HCEC 1CT (cell line): ENCODE measurements at regions not wholly inside any gene's neighbourhood (a gene's known extent, or its start where the extent isn't known, plus 50 kb on each side); places are given as distances from the start of the nearest gene placed in this dataset.

Source experiments
- DNase-seq: peaks from one replicate; pipeline ENCODE4 v3.0.0-alpha.2; 2017

DNA sequence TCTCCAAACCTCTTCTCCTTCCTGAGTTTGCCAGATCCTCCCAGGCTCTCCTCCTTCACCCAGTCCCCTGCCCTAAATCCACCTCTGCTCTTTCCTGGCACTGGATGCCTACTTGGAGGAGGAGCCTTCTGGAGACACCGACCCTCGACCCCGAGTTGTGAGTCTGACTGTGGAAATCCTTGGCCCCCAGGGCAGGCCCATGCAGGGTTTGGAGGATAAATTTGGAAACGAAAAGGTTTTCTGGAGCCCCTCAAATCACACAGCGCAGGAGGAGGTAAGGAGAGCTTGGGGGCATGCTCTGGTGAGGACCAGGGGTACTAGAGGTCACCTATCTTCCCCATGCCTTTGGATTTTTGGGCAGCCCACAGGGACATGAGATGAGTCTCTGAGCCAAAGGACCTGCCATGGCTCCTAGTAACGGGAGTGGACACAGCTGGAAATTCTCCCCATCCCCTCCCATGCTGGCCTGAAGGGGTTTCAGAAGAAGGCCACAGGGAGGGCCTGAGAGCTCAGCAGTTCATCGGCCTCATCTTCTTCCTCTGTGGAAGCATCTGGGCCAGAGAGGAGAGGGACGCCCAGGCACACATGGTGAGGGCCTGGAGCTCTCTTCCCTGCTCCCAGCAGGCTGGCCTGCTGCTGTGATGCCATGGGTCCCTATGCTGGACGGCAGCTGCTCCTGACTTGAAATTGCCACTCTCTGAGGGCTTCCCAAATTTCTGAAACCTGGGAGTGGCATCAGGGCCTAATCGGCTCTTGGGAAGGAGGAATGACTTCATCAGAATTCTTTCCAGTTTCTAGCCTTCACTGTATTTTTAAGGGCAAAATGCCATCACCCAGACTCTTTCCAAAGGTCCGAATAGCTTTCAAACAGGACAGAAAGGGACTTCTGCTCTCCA lies 68.6 kb upstream of the ITGA11 start:
- no peak for DNase-seq

DNA sequence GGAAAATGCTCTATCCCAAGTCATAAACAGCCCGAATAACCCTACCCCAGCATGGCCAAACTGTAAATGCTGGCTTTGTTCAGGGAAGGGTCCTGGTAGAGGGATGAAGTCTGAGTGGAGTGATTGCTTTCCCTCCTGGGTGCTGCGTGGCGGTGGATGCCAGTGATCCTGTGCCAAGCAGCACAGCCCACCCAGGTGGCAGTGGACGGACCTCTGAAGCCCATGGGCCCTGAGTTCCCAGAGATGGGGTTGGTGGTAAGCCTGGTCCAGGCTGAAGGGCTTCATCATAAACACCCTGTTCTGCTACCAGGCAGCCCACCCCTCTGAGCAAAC lies 69.3 kb upstream of the ITGA11 start:
- DNase-seq = no peak

DNA sequence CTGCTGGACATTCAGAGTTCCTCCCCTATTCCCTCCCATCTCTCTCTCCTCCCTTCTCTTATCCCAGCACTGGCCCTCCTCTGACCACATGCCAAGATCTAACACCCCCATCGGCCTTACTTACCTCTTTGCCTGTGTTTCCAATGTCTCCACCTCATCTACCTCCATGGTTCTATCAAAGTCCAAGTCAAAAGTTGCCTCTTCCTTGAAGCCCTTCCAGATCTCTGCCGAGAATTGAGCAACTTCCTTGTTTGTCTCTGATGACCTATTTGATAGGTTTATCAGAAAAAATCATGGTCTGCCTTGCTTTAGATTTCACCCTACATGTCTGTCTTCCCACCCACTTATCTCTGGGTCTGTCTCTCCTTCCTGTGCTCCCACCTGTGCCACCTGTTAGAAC lies 69.7 kb upstream of the ITGA11 start:
- no peak for DNase-seq

DNA sequence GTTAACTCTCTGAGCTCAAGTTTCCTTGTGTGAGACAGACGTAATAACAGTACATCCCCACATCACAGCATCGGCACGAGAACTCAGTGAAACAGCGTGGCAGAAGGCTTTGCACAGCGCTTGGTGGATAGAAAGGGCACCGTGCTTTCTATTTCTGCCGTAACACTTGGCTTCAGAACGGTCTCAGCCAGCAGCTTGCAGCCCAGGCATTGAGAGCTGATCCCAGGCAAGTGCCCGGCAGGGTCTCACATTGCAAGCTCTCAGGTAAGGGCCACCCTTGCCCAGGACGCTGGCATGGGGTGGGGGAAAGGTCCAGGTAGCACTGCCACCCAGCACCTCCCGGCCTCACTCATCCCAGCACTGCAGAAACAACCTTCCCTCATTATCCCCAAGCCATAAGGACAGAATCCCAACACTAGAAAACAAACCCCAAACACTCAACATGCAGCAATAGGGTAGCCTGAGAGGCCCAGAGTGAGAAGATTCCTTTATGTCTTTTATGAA lies 70.5 kb upstream of the ITGA11 start:
- DNase-seq = no peak

DNA sequence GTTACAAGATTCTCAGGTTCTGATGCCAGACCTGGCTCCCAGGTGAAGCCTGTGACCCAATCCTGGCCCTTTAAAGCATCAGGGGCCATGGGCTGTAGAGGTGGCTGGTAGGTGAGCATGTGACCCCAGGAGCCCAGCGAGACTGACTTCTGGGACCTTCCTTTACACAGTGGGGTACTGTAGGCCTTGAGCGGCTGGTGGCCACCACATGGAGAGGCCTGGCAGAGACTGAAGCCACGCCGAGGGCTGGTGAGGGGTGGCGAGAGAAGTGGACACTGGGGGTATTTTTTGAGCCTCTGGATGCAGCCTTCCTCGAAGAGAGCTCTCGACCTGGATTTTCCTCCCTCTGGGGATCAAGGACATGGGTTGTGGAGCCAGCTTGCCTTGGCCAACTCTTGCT lies 71.2 kb upstream of the ITGA11 start:
- no peak for DNase-seq

DNA sequence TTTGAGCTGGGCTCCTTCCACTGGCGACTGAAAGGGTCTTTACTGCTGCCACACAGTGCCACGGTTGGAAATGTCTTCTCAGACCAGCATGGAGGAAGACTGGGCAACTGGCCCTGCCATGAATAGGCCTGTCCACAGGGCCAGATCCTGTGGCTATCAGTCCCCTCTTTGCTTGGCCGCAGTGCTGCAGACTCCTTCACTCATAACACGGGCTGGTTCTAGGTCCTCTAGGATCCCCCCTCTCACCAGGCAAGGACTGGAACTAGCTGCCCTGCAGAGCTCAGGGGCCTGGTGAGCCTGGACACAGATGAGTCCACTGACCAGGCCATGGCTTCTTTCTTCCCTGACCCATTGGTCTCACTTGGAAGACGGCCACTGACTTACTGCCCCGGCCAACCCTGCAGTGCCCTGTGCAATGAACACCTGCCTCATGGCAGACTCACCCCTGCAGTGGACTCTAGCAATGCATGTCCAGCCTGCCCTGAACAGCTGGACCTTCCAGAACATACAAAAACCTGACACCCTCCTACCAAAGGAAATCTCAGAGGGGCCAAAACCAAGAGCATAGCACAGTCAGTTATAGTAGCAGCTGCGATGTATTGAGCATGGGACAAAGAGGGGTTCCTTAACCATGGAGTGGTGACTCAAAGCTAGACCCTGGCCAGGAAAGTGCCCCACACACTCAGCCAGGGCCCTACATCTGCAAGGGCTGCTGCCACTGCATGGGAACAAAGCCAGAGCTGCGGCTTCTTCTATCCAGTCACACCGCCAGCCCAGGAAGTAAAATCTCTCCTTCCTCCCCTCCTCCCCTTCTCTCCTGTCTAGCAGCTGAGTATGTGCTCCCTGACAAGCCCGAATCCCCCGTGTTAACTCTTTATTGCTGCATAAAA lies 72.1 kb upstream of the ITGA11 start:
- no peak for DNase-seq

DNA sequence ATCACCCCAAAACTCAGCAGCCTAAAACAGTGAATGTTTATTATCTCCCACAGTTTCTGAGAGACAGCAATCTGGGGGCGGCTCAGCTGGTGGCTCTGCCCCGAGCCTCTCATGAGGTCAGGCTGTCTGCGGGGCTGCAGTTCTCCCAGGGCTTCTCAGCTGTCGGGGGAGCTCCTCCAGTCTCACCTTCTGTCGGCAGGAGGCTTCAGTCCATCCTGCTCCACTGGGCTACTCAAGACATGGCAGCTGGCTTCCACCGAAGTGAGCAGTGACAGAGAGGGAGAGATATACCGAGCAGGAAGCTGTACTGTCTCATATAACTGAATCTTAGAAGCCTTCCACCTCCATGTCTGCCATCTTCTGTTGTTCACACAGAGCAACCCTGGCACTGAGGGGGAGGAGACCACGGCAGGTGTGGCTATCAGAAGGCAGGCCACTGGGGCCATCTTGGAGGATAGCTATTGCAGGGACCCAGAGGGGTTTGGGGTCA lies 72.8 kb upstream of the ITGA11 start:
- no peak for DNase-seq

DNA sequence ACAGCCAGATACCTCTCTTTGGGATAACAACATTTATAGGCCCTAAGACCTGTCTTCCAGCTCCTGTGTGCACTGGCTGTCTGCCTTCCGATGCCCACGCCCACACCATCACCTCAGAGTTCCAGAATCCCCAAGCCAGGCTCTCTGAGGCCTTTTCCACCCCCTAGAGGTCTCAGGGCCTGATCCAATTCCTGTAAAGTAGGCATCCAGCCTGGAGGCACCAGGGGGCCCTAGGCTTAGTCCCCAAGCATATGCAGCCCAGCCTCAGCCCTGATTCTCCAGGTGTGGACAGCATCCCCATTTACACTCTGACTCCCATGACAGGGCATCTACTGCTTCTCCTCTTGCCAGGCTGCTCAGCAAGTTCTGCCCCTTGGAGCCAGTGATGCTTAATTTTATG lies 72.7 kb upstream of the CORO2B start:
- DNase-seq = no peak

DNA sequence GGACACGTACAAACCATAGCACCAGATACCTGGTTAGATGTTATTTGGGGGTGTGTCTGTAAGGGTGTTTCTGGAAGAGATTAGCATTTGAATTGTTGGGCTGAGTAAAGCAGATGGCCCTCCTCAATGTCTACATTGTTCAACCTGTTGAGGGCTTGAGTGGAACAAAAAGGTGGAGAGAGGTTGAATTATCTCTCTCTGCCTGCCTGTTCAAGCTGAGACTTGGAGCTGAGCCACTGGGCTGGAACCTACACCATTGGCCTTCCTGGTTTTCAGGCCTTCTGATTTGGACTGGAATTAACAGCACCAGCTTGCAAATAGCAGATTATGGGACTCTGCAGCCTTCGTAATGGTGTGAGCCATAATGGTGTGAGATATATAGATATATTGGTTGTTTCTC lies 71.3 kb upstream of the CORO2B start:
- no peak for DNase-seq

DNA sequence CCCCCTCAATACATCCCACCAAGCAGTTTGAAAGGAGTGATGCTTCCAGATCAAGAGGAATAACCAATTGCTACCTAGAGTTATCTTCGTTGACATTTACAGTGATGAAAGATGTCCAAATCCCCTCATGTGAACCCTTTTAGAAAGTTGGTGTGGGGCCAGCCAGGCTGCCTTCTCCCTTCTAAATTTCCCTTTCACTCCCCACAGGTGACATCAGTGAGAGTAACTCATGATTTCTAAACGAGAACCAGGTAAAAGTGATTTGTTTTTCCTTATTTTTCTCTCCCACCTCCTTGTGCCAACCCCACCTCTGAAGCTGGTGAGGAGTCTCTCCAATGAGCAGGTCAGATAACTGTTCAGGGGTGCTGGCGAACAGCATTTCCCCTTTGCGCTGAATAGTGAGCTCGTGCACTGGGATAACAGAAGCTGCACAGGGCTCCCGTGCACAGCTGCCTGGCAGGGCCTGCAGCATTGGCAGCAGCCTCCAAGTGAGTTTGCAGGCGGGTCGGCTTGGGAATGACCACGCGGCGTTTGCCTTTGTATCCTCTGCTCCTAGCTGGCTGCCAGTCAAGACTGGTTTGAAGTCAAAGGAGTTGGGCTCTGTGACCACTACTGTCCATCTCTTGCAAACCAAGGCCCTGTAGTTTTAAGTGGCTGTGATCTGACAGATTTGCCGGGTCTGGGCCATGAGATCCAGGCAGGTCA lies 70.2 kb upstream of the CORO2B start:
- DNase-seq = no peak

DNA sequence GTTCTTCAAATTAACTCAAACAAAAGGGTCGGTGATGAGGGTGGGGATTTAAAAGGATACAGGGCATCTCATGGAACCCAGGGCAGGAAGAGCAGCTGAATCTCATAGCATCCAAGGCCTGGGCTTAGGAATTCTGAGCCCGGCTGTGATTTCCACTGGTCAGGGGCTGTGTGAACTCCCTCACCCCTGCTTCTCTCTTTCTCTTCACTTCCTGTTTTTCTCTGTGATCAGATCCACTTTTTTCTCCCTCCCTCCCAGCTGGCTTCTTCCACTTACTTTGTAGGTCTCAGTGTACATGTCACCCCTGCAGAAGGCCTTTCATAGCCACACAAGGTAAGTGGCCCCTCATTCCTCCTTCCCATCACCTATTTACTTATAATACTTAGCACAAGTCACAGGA lies 68.2 kb upstream of the CORO2B start:
- no peak for DNase-seq

DNA sequence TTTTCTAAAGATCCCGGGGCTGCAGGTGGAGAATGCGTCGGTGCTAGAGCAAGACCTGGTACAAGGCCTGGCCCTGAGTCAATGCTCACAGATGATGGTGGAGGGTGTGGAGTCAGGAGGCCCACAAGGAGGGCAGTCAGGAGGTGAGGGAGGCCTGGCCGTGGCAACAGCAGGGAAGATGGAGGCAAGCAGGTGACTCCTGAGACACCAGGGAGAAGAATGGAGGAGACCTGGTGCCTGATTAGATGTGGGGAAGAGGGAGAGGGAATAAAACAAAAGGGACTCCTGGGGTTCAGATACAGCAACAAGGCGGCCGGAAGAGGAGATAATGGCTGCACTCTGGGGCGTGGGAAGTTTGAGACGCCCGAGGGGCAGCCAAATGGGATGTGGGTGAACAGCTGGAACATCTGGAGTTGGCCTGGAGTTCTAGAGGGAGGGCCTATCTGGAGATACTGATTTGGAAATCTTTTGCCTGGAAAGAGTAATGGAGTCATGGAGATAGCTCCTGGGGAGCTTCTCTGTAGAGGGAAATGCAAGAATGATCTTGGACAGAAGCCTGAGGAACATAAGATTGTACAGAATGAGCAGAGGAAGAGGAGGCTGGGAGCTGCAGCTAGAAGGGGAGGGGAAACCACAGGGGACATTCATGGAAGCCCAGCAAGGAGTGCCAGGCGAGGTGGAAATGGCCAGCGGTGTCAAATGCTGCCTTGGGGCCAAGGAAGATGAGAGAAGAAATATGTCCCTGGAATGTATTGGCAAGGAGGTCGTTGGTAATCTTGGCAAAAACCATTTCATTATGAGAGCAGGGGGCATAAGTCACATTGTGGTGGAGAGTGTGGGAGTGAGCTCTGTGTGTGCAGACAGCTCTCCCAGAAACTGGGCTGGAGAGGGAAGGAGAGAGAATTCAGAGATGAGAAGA lies 67.5 kb upstream of the CORO2B start:
- no peak for DNase-seq

DNA sequence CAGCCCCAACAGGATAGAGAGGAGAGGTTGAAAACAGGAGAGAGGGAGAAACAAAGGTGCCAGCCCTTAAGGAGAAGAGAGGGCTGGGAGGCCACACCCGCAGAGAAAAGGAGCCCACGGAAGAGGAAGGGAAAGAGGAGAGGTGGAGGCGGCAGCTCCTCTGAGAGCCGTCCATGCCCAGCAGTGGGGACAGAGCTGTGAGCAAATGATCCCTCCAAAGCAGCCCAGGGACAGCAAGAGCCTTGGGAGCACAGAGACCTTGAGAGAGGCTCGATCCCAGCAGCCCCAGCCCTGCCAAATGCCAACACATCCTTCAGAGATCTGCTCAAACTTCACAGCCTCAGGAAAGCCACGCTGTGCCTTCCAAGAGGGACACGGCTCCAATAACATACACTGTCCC lies 66.7 kb upstream of the CORO2B start:
- no peak for DNase-seq

DNA sequence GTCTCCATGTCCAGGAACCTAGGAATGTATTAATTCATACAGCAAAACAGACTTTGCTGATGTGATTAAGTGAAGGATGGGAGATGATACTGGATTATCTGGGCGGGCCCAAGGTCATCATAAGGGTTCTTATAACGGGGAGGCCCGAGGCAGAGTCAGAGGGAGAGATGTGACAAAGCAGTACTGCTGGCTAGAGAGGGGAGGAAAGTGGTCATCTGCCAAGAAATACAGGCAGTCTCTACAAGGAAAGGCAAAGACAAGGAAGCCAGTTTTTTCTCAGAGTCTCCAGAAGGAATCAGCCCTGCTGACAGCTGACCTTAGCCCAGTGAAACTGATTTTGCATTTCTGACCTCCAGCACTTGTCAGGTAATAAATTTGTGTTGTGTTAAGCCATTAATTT lies 66.2 kb upstream of the CORO2B start:
- no peak for DNase-seq

DNA sequence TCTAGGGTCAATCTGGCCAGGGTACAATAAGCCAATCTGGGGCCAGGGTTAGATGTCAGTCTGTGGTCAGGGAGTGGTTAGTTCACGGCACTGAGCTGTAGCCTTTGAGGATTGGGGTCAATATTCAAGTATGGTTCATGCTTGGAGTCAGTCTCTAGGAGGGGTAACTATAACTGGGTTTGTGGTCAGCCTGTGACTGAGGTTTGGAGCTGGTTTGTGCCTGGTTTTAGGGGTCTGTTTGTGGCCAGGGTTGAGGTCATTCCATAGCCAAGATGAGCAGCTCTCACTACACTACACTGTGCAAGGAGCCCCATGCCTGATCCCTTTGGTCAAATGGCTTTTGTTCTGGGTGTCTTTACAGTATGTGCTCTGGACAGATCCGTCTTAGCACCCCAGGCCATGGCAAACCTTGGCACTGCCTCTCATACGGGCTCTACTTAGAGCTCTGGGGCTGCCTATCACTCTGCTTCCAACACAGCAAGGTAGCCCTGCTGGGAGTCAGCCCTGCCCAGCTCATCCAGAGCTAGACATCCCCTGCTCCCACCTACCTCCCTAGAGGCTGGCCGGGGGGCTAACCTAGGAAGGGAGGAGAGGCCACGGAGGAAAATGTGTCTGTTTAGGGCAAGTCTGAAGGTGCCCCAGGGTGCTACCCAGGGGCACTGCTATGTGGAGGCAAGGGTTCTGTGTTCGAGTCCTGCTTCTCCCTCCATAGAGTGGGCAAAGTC lies 63.3 kb upstream of the CORO2B start:
- no peak for DNase-seq

DNA sequence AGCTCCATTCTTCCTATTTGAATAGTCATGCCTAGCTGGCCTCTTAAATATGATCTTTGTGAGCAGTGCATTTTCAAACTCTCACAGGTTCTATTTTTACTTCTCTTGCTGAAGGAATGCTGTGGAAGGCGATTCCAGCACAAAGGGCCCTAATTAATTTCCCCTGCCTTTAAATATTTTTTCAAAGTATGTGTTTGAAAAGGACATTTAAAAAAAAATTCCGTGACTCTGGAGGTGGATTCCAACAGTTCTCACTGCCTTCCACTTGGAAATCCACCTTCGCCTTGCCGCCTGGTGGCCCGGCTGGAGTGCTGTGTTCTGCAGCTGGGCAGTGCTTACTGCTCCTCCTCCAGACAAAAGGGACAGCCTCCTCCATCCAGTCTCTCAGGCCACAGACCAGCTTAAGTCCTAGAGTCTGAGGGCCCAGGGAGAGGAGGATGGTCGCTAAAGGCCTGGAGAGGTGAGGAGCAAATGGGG lies 61.5 kb upstream of the CORO2B start:
- no peak for DNase-seq

DNA sequence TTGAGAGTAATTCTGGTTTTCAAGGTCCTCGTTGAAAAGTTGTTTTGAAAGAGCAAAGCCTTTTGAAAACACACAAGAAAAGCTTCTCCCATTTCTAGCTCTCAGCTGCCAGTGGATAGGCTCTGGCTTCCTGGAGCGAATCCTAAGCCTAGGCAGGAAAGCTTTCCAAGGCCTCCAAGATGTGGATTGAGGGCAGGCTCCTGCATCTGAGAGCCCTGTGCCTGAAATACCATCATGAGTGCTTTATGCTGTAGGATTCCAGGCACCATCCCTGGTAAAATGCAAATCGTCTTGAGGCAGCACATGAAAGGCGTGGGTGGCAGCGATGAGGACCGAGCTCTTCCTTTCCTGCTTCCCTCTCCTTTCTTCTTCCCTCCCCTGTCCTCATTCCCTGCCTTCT lies 60.7 kb upstream of the CORO2B start:
- no peak for DNase-seq

DNA sequence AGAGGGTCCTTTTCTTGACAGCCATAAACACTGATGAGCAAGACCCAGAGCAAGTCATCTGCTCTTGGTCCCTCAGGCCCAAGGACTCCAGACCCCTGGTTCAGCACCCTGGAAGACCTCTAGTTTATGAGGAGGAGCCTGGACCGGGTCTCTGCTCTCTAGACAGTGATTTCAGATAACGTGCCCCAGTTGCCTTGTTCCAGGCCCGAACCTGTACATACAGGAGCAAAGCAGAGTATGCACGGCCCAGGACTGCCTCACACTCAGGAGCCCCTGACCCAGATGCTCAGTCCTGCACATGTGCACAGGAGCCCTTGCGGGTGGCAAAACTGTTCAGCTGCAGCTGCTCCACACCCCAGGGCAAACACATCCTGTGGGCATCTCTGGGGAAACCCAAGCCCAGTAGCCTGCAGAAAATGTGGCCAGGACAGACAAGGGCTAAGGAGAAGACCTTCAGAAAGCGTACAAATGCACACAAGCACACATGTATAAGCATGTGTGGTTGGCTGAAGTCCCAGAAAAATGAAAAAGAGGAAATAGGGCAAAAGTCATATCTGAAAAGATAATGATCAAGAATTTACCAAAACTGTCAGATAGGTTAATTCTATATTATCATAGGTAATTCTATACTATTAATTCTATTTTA lies 59.9 kb upstream of the CORO2B start:
- no peak for DNase-seq

DNA sequence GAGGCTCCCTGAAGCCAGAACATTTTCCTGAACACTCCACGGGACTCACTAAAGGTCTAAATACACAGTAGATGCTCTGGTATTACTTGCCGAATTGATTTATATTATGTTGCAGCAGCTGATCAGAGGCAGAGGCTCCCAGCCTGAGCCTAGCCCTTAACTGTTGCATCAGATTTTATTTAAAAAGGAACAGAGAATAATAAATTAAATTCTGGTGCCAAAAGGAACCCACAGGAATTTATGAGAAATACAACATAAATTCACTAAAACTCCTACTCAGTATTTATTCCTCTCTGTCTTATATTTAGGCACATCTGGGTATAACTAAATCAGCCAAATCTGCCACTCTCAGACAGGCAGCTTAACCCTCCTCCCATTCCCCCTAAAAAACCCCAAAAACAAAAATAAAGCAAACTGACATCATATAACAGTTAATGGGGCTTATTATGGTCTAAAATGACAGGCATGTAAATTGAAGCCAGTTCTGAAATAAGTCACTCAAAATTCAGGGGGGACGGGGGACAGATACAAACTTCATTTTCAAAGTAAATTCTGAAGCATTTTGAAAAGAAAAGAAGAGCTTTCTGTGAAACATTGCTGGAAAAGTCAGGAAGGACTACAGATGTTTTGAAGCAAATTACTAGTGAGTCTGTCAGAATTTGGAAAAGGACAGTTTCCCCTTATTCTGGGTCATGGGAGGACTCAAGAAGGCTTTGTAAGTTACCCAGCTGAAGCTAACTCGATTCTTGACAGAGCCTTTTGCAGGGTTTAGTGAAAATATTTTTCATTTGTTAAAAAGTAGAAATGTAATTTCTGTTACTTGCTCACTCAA lies 53.8 kb upstream of the CORO2B start:
- DNase-seq = peak; percentile 73

DNA sequence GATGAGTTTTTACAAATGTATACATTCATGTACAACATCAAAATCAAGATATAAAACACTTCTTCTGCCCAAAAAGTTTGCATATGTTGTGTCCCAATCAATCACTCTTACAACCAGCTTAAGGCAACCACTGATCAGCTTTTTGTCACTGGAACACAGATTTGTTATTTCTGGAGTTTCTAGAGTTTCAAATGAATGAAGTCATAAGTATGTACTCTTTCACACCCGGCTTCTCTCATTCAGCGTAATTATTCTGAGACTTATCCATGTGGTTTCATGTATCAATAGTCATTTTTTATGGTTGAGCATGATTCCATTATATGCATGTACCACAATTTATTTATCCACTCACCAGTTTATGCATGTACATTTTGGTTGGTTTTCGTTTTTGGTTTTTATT lies 53.0 kb upstream of the CORO2B start:
- DNase-seq = no peak
